ENCODE measurements at regions not wholly inside any gene's neighbourhood (a gene's known extent, or its start where the extent isn't known, plus 50 kb on each side); places are given as distances from the start of the nearest gene placed in this dataset.
"Not testable (repeated sequence)": the region's sequence is repeated elsewhere in the genome, so short reads cannot be mapped to it uniquely, and the experiment has no call there.

DNA sequence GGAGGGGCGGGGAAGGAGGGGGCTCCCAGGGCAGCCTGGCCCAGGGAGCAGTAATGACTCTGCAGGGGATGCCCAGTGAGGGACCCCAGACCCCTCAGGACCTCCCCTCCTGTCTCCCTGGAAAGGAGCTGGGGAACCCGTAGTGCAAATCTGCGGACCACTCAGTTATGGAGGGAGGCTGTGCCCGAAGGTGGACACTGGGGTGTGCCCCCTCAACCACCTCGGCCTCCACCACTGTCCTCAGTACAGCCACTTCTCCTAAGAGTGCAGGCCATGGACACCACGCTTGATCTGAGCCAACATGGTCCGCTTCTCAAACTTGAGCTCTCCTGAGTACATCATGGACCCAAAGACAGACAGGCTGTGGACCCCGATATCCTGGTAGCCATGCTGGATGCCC lies 378.2 kb upstream of the MAOA start:
- H3K4me3 ChIP-seq: no peak overlapping the region
- H3K9me3 ChIP-seq: no peaks in the 10 kb centered on the region
- ATAC-seq (no peak), DNase-seq (no peak)
- no peaks in the 10 kb centered on the region for H3K4me1 ChIP-seq (ENCODE audit: low read depth)
- intact Hi-C loops (cut with DNase I, micrococcal nuclease): no loop called here
- TF ChIP-seq, protein P1, sequence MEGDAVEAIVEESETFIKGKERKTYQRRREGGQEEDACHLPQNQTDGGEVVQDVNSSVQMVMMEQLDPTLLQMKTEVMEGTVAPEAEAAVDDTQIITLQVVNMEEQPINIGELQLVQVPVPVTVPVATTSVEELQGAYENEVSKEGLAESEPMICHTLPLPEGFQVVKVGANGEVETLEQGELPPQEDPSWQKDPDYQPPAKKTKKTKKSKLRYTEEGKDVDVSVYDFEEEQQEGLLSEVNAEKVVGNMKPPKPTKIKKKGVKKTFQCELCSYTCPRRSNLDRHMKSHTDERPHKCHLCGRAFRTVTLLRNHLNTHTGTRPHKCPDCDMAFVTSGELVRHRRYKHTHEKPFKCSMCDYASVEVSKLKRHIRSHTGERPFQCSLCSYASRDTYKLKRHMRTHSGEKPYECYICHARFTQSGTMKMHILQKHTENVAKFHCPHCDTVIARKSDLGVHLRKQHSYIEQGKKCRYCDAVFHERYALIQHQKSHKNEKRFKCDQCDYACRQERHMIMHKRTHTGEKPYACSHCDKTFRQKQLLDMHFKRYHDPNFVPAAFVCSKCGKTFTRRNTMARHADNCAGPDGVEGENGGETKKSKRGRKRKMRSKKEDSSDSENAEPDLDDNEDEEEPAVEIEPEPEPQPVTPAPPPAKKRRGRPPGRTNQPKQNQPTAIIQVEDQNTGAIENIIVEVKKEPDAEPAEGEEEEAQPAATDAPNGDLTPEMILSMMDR (IDR thresholded peaks at IDR 0.05): no peak
- H3K36me3 ChIP-seq (ENCODE audit: low read depth): no peaks in the 10 kb centered on the region

- Histone ChIP-seq H3K4me3 (no peak overlapping the region), H3K36me3 (ENCODE audit: low read depth) (no peaks in the 10 kb centered on the region), H3K4me1 (ENCODE audit: low read depth) (no peaks in the 10 kb centered on the region), H3K9me3 (no peaks in the 10 kb centered on the region)
- TF ChIP-seq, protein P1 (IDR thresholded peaks at IDR 0.05): no peak
- intact Hi-C loops (cut with DNase I, micrococcal nuclease): no loop called here
- DNase-seq (peak in 1 of 3 donors; percentile 39), ATAC-seq (no peak)
Observed at GRCh38 chrX:43278440-43278839, 377.7 kb upstream of the MAOA start.

DNA sequence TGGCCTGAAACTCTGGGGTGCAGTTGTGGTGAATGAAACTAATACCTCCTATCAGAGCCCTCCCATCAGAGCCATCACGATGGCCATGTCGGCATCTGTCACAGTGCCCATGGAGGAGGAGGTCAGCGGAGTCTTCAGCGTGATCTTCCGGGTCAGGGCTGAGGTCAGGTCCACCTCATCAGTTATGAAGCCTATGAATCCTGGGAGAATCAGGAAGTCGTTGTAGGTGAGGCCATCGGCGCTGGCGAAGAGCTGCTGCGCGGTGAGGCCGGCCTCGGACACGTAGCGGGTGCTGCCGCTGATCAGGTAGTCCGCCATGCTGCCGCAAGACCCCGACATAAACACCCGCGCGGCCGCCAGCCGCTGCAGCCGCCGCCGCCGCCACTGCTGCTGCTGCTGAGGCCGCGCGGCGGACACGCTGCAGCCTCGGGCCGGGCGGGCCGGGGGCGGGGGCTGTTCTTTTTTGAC lies 376.7 kb upstream of the MAOA start:
- Histone ChIP-seq H3K4me3 (no peak overlapping the region), H3K4me1 (ENCODE audit: low read depth) (no peaks in the 10 kb centered on the region), H3K9me3 (no peaks in the 10 kb centered on the region), H3K36me3 (ENCODE audit: low read depth) (no peaks in the 10 kb centered on the region)
- DNase-seq (no peak), ATAC-seq (no peak)
- intact Hi-C loops (cut with DNase I, micrococcal nuclease): no loop called here
- TF ChIP-seq, protein P1 (IDR thresholded peaks at IDR 0.05): no peak

GRCh38 chrX:43283187-43283586 lies 372.9 kb upstream of the MAOA start:
- Histone ChIP-seq H3K4me3 (no peak overlapping the region), H3K9me3 (no peaks in the 10 kb centered on the region), H3K4me1 (ENCODE audit: low read depth) (no peaks in the 10 kb centered on the region), H3K36me3 (ENCODE audit: low read depth) (no peaks in the 10 kb centered on the region)
- DNase-seq (no peak), ATAC-seq (no peak)
- intact Hi-C loops (cut with DNase I, micrococcal nuclease): no loop called here
- TF ChIP-seq, protein P1 (IDR thresholded peaks at IDR 0.05): no peak

- H3K36me3 ChIP-seq (ENCODE audit: low read depth); H3K9me3 ChIP-seq; intact Hi-C loops (cut with DNase I, micrococcal nuclease); ATAC-seq; H3K4me1 ChIP-seq (ENCODE audit: low read depth); H3K4me3 ChIP-seq: not testable (repeated sequence)
- peak in 2 of 3 donors; percentile 10 to 31 for DNase-seq
Observed at GRCh38 chrX:43311625-43312024, 344.5 kb upstream of the MAOA start.

GRCh38 chrX:43313035-43313434 lies 343.1 kb upstream of the MAOA start:
- Histone ChIP-seq H3K4me3 (no peak overlapping the region), H3K4me1 (ENCODE audit: low read depth) (no peaks in the 10 kb centered on the region), H3K36me3 (ENCODE audit: low read depth) (no peaks in the 10 kb centered on the region), H3K9me3 (no peaks in the 10 kb centered on the region)
- TF ChIP-seq, protein P1 (IDR thresholded peaks at IDR 0.05): no peak
- no peak for DNase-seq
- ATAC-seq: peak; percentile 86
- intact Hi-C loops (cut with DNase I, micrococcal nuclease): no loop called here

Measured in mucosa of descending colon (tissue), 3 donors.